ENCODE measurements at regions not wholly inside any gene's neighbourhood (a gene's known extent, or its start where the extent isn't known, plus 50 kb on each side); places are given as distances from the start of the nearest gene placed in this dataset.
"Not testable (repeated sequence)": the region's sequence is repeated elsewhere in the genome, so short reads cannot be mapped to it uniquely, and the experiment has no call there.

DNA sequence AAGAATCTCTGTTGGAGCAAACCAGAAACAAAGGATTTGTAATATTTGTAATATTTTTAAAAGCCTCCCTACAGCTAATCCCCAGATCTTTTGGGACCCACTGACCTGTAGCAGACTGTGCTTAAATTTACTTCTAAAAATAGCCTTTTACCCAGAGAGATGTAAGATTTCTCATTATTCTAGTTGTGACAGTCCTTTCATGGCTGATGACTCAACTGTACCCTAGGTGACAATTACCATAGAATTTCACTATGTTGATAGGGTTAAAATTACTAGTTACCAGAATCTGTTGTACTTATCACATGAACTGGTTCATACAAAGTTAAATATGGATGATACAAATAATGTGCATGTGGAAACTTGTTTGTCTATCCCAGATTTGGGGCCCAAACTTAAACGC lies 543.9 kb upstream of the SEMA6A start:
- no peak for DNase-seq (ENCODE audit: low read depth)
- TF ChIP-seq, protein P1, sequence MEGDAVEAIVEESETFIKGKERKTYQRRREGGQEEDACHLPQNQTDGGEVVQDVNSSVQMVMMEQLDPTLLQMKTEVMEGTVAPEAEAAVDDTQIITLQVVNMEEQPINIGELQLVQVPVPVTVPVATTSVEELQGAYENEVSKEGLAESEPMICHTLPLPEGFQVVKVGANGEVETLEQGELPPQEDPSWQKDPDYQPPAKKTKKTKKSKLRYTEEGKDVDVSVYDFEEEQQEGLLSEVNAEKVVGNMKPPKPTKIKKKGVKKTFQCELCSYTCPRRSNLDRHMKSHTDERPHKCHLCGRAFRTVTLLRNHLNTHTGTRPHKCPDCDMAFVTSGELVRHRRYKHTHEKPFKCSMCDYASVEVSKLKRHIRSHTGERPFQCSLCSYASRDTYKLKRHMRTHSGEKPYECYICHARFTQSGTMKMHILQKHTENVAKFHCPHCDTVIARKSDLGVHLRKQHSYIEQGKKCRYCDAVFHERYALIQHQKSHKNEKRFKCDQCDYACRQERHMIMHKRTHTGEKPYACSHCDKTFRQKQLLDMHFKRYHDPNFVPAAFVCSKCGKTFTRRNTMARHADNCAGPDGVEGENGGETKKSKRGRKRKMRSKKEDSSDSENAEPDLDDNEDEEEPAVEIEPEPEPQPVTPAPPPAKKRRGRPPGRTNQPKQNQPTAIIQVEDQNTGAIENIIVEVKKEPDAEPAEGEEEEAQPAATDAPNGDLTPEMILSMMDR (conservative IDR thresholded peaks at IDR 0.05; ENCODE audit: low read depth, low read length) = no peak
- no peak overlapping the region for H3K4me3 ChIP-seq (ENCODE audit: low read length)

DNA sequence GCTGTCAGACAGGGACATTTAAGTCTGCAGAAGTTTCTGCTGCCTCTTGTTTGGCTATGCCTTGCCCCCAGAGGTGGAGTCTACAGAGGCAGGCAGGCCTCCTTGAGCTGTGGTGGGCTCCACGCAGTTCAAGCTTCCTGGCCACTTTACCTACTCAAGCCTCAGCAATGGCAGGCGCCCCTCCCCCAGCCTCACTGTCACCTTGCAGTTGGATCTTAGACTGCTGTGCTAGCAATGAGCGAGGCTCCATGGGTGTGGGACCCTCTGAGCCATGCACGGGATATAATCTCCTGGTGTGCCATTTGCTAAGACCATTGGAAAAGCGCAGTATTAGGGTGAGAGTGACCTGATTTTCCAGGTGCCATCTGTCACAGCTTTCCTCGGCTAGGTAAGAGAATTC lies 542.7 kb upstream of the SEMA6A start:
- H3K4me3 ChIP-seq (ENCODE audit: low read length); DNase-seq (ENCODE audit: low read depth): not testable (repeated sequence)

DNA sequence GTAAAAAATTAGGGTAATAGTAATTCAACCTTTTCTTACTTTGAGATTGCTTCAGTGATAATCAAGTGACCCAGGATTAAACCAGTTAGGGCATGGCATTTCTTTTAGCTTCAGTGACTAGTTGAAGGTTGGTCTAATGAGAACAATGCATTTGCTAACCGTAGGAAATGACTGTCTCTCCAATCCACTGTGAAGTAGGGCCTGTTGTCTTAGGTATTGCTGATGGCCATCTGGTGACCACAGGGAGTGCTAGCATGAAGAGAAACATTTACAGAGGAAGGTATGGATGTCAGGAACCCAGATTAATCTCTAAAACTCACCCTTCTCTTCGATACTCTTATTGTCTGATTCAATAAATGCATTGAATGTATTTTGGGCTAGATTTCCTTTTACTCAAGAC lies 535.9 kb upstream of the SEMA6A start:
- no peak for DNase-seq (ENCODE audit: low read depth)
- TF ChIP-seq, protein P1 (conservative IDR thresholded peaks at IDR 0.05; ENCODE audit: low read depth, low read length) = no peak
- no peak overlapping the region for H3K4me3 ChIP-seq (ENCODE audit: low read length)

DNA sequence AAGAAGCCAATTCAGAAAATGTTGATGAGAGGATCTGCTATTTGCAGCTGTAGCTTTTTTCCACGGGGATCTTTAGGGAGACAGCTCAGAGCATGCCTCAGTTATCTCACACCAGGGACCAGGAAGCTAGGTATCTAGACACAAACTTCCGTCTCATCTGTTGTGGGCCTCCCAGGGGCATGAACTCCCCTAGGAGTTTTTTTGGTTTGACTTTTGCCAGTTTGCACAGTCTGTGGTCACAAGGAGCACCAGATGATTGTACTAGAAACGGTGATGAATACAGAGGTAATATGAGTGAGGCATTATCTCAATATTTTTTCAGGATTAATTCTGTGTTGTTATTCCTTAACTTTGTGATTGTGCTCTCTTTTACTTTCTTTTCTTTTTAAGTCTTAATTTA lies 533.2 kb upstream of the SEMA6A start:
- TF ChIP-seq, protein P1 (conservative IDR thresholded peaks at IDR 0.05; ENCODE audit: low read depth, low read length) = no peak
- no peak for DNase-seq (ENCODE audit: low read depth)
- no peak overlapping the region for H3K4me3 ChIP-seq (ENCODE audit: low read length)

DNA sequence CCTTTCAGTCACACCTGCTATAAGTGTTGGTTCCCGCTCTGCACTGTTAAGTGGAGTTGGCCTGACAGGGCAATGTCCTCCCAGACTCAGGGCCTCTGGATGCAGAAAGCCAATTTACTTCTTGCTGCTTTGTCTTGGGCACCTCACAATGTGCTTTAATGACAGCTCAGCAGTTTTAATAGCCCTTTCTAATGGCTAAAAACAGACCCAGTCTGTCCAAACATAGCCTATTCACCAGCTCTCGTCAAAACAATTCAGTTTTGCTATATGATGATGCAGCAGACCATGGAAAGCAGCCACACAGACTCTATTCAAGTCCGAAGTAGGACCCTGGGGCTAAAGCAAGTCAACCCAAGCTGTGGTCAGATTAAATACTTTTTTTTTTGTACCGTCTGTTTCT lies 529.1 kb upstream of the SEMA6A start:
- no peak for DNase-seq (ENCODE audit: low read depth)
- TF ChIP-seq, protein P1 (conservative IDR thresholded peaks at IDR 0.05; ENCODE audit: low read depth, low read length) = no peak

DNA sequence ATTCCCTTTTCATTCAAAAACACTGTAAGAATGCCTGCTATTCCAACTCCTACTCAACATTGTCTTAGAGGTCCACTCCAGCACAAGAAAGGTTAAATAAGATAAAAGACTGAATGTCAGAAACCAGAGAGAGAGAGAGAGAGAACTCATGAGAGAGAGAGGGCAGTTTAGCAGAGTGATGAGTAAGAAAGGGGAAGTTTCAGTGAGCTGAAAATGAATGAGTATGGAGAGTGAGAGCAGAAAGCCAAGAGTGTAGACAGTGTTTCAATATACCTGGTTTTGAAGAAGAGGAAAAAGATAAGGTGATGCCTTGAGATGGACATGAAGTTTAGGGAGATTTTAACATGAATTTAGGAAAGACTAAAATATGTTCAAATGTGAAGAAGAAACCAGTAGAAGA lies 528.0 kb upstream of the SEMA6A start:
- no peak for DNase-seq (ENCODE audit: low read depth)
- TF ChIP-seq, protein P1 (conservative IDR thresholded peaks at IDR 0.05; ENCODE audit: low read depth, low read length) = no peak
- H3K4me3 ChIP-seq (ENCODE audit: low read length) = no peak overlapping the region

More for the DNA sequence above, 529.1 kb upstream of the SEMA6A start:
- H3K4me3 ChIP-seq (ENCODE audit: low read length) = no peak overlapping the region

DNA sequence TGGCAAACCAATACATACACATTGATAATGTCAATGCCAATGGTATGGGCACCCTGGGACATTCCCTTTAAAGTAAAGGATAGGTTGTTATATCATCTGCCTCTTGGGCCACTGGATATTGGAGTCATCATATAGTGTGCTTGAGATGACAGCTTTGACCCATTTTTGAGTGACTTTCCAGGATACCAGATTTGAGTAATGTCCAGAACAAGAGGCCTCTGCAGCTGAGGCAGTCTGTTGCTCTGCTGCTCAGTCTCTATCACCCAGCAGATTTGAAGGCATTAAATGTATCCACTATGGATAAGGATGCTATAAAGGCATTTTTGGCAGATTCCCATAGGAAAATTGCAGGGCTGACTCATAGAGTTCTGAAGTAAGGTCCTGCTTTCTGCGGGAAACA lies 525.6 kb upstream of the SEMA6A start:
- H3K4me3 ChIP-seq (ENCODE audit: low read length) = no peak overlapping the region
- no peak for DNase-seq (ENCODE audit: low read depth)
- TF ChIP-seq, protein P1 (conservative IDR thresholded peaks at IDR 0.05; ENCODE audit: low read depth, low read length) = no peak

DNA sequence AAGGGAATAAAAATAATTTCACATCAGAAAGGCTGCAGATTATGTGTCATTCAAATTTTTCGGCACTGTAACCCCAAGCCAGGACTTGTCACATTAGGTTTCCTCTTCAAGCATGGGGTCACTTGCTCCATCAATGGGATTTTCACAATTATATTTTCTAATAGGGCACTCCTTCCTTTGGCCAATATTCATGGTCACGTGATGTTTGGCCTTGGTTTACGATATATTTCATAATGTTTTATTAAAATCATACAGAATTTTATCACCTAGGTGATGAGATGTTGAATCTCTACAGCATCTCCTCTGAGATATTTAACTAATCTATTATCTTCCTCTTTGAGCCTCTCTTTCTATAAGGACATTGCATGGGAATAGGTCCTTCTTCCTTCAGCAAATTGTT lies 523.5 kb upstream of the SEMA6A start:
- no peak overlapping the region for H3K4me3 ChIP-seq (ENCODE audit: low read length)
- TF ChIP-seq, protein P1 (conservative IDR thresholded peaks at IDR 0.05; ENCODE audit: low read depth, low read length) = no peak
- DNase-seq (ENCODE audit: low read depth) = no peak
